K562 (cell line): ENCODE measurements at regions not wholly inside any gene's neighbourhood (a gene's known extent, or its start where the extent isn't known, plus 50 kb on each side); places are given as distances from the start of the nearest gene placed in this dataset.

Experiments
- ATAC-seq: fragments of 200-7000 bp; cut with Tn5 transposase; 3 replicates; pipeline ENCODE4 v1.9.1; 2020; ENCODE audit warnings: moderate library complexity
- BruUV-seq: library from RNA; stranded (reverse); fragments of 400-500 nt; replicated peaks from 2 replicates; lab custom pipeline; 2021; lab: Mats Ljungman, UMichigan
- CTCF ChIA-PET: fragments of 300-600 bp; formaldehyde crosslinking; extraction: SDS; loops from one replicate; lab custom pipeline; 2021; ENCODE audit warnings: low intra/inter-chr PET ratio; lab: Yijun Ruan, JAX
- POLR2A ChIA-PET: fragments of 300-600, 350-650 bp; sonication (Branson Sonifier 250); formaldehyde crosslinking; extraction: SDS; loops from one replicate; lab custom pipeline; 2021; ENCODE audit warnings: antibody characterized with exemption, inconsistent platforms; lab: Yijun Ruan, JAX
- DNase-seq, 4 experiments: peaks; one replicate each; pipeline versions ENCODE4 v3.0.0 to v3.0.0-alpha.2; 2011 to 2018; ENCODE audit warnings: low spot score in 3 of 4, mixed read lengths in 3 of 4; ENCODE audit errors: extremely low read depth in 1 of 4
- FAIRE-seq: peaks from 2 replicates; lab custom pipeline; 2011; peaks lifted over from hg19 to GRCh38; lab: Jason Lieb, UNC
- H2AFZ ChIP-seq: 2 replicates; pipeline ENCODE4 v1.6.0; 2011; ENCODE audit warnings: low read depth, low read length, control low read depth, inconsistent platforms
- H3K27ac ChIP-seq: fragments of 200-600 bp; 3 replicates; pipeline ENCODE4 v1.8.0; 2011; ENCODE audit warnings: low read depth, mild to moderate bottlenecking, control low read depth, inconsistent platforms, low read length, moderate library complexity, mixed read lengths; ENCODE audit errors: extremely low read depth
- H3K27me3 ChIP-seq, 2 experiments: fragments of 300-600 bp in 1 of 2; 2 replicates in 1 of 2; 3 replicates in 1 of 2; pipeline versions ENCODE4 v1.6.0 to v1.8.0; 2011; ENCODE audit warnings: inconsistent platforms in 2 of 2, low read length in 2 of 2, mild to moderate bottlenecking in 1 of 2, mixed read lengths in 1 of 2, moderate library complexity in 1 of 2; ENCODE audit not compliant: control insufficient read depth in 2 of 2, insufficient read depth in 2 of 2
- H3K36me3 ChIP-seq: fragments of 300-600 bp; 3 replicates; pipeline ENCODE4 v1.8.0; 2011; ENCODE audit warnings: mild to moderate bottlenecking, low read length, inconsistent platforms; ENCODE audit not compliant: control insufficient read depth, insufficient read depth
- H3K4me1 ChIP-seq, 2 experiments: fragments of 200-600 bp in 1 of 2; replicated peaks in 1 of 2; 2 replicates in 1 of 2; 3 replicates in 1 of 2; pipeline versions ENCODE4 v1.5.1 to v1.8.0; 2011; ENCODE audit warnings: inconsistent platforms in 2 of 2, low read length in 2 of 2, mild to moderate bottlenecking in 1 of 2, mixed read lengths in 1 of 2, moderate library complexity in 1 of 2; ENCODE audit not compliant: control insufficient read depth in 2 of 2, insufficient read depth in 2 of 2
- H3K4me2 ChIP-seq: 2 replicates; pipeline ENCODE4 v1.6.1; 2011; ENCODE audit warnings: low read length, control low read depth, inconsistent platforms, mixed read lengths; ENCODE audit not compliant: insufficient read depth
- H3K4me3 ChIP-seq: fragments of 200-600 bp; sonication (generic), shearing (Covaris generic); 2 replicates; pipeline ENCODE4 v1.5.1; 2016; ENCODE audit warnings: control low read depth, inconsistent platforms
- H3K79me2 ChIP-seq: fragments of 200-600 bp; 3 replicates; pipeline ENCODE4 v1.8.0; 2011; ENCODE audit warnings: low read length, inconsistent platforms; ENCODE audit not compliant: control insufficient read depth, insufficient read depth
- H3K9ac ChIP-seq, 2 experiments: 2 replicates each; pipeline versions ENCODE4 v1.6.0 to v1.6.1; 2011; ENCODE audit warnings: low read depth in 2 of 2, low read length in 2 of 2, control low read depth in 1 of 2, inconsistent platforms in 1 of 2, mild to moderate bottlenecking in 1 of 2, mixed read lengths in 1 of 2; ENCODE audit not compliant: insufficient read depth in 1 of 2
- H3K9me1 ChIP-seq: one replicate; pipeline ENCODE4 v1.6.0; 2011; ENCODE audit warnings: inconsistent platforms, mild to moderate bottlenecking, low read length, moderate library complexity; ENCODE audit not compliant: control insufficient read depth, insufficient read depth
- H3K9me3 ChIP-seq: replicated peaks from 2 replicates; pipeline ENCODE4 v1.5.1; 2011; ENCODE audit warnings: low read depth, low read length, inconsistent platforms; ENCODE audit not compliant: control insufficient read depth, insufficient read depth
- H4K20me1 ChIP-seq: replicated peaks from 2 replicates; pipeline ENCODE4 v1.6.1; 2011; ENCODE audit warnings: low read length, inconsistent platforms, mixed read lengths; ENCODE audit not compliant: control insufficient read depth, insufficient read depth
- CHD2 ChIP-seq: IDR thresholded peaks from 2 replicates; pipeline ENCODE4 v1.6.1; 2011; ENCODE audit warnings: low read depth, low read length
- ELF4 ChIP-seq: fragments of 450-650 bp; formaldehyde crosslinking; IDR thresholded peaks from 2 replicates; pipeline ENCODE4 v1.4.0; 2022; ENCODE audit warnings: missing genetic modification characterization
- HEY1 ChIP-seq: fragments of 250-450 bp; sonication (Bioruptor Pico); IDR thresholded peaks from 2 replicates; pipeline ENCODE4 v1.5.0; 2020; ENCODE audit warnings: mild to moderate bottlenecking, moderate library complexity, borderline replicate concordance
- HLTF ChIP-seq: fragments of 450-650 bp; IDR thresholded peaks from 2 replicates; pipeline ENCODE4 v1.6.1; 2016
- KLF13 ChIP-seq: fragments of 450-650 bp; IDR thresholded peaks from 2 replicates; pipeline ENCODE4 v1.6.1; 2016; ENCODE audit warnings: missing genetic modification characterization, low read depth, mild to moderate bottlenecking, missing compliant biosample characterization, moderate library complexity, borderline replicate concordance
- L3MBTL2 ChIP-seq: fragments of 450-650 bp; IDR thresholded peaks from 2 replicates; pipeline ENCODE4 v1.6.1; 2016; ENCODE audit warnings: mild to moderate bottlenecking, moderate library complexity
- RNF2 ChIP-seq: sonication (generic); IDR thresholded peaks from 2 replicates; pipeline ENCODE4 v1.6.1; 2016
- SREBF1 ChIP-seq: fragments of 150-350 bp; IDR thresholded peaks from 2 replicates; pipeline ENCODE4 v1.6.1; 2014; ENCODE audit warnings: antibody characterized with exemption, low read depth, low read length, borderline replicate concordance
- TAF15 ChIP-seq: fragments of 200-400 bp; formaldehyde crosslinking; IDR thresholded peaks from 2 replicates; pipeline ENCODE4 v1.6.1; 2017; ENCODE audit warnings: mild to moderate bottlenecking, low read depth, low read length, moderate library complexity
- ZNF165 ChIP-seq: fragments of 250-450 bp; sonication (Bioruptor Pico); IDR thresholded peaks from 2 replicates; pipeline ENCODE4 v1.4.0; 2020; ENCODE audit warnings: borderline replicate concordance
- ZNF347 ChIP-seq: fragments of 450-650 bp; formaldehyde crosslinking; IDR thresholded peaks from 2 replicates; pipeline ENCODE4 v1.4.0; 2020; ENCODE audit warnings: low read depth, mild to moderate bottlenecking, moderate library complexity
- ZNF785 ChIP-seq: fragments of 250-450 bp; sonication (Bioruptor Pico); IDR thresholded peaks from 2 replicates; pipeline ENCODE4 v1.4.0; 2020; ENCODE audit warnings: mild to moderate bottlenecking
- WGBS: fragments of 100-300 bp; shearing (Covaris generic); methylation state at CpG from one replicate; pipeline ENCODE4 v1.1.6; 2016; ENCODE audit warnings: low coverage, mixed read lengths; ENCODE audit not compliant: insufficient coverage; ENCODE audit errors: missing lambda C conversion rate; 5-methylcytosine and 5-hydroxymethylcytosine counted together
- in situ Hi-C: fragments of 300-500 bp; cut with MboI; formaldehyde crosslinking; loops from 4 replicates; pipeline ENCODE4 v1.15.0; 2018; ENCODE audit warnings: inconsistent platforms, mixed read lengths
- intact Hi-C: fragments of 100-400 bp; cut with micrococcal nuclease; formaldehyde crosslinking; loops from 2 replicates; pipeline ENCODE4 v1.14.2; 2022
- TF ChIP-seq, protein P1 (sequence below), 2 experiments: fragments of 150-350 bp in 1 of 2; IDR thresholded peaks; 2 replicates each; pipeline ENCODE4 v1.6.1; 2012 to 2016; ENCODE audit warnings: low read depth in 2 of 2, low read length in 2 of 2, mild to moderate bottlenecking in 1 of 2, moderate library complexity in 1 of 2
- TF ChIP-seq, protein P2 (sequence below): sonication (generic); formaldehyde crosslinking; IDR thresholded peaks from 2 replicates; pipeline ENCODE4 v1.8.0; 2022; ENCODE audit warnings: missing genetic modification reagents, mild to moderate bottlenecking, moderate library complexity, borderline replicate concordance
- TF ChIP-seq, protein P3 (sequence below): fragments of 250-450 bp; sonication (Bioruptor Pico); IDR thresholded peaks from 2 replicates; pipeline ENCODE4 v1.4.0; 2020; ENCODE audit warnings: mild to moderate bottlenecking, moderate library complexity, borderline replicate concordance

DNA sequence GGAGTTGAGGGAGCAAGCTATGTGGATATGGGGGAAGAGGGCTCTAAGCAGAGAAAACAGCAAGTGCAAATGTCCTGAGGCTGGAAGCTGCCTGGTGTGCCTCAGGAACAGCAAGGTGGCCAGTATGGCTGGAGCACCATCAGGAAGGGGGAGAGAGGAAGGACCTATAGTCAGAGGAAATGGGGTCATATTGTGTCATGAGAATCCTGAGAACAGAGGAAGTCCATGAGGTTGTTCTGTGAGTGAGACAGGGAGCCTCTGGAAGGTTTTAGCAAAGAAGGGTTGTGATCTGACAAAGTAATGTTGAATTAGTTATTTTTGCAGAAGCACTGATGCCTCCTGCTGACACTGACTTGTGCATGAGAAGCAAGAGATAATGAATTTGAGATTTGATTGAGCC, 204.3 kb downstream of the PTEN start (continued):
- TF ChIP-seq, protein P1, sequence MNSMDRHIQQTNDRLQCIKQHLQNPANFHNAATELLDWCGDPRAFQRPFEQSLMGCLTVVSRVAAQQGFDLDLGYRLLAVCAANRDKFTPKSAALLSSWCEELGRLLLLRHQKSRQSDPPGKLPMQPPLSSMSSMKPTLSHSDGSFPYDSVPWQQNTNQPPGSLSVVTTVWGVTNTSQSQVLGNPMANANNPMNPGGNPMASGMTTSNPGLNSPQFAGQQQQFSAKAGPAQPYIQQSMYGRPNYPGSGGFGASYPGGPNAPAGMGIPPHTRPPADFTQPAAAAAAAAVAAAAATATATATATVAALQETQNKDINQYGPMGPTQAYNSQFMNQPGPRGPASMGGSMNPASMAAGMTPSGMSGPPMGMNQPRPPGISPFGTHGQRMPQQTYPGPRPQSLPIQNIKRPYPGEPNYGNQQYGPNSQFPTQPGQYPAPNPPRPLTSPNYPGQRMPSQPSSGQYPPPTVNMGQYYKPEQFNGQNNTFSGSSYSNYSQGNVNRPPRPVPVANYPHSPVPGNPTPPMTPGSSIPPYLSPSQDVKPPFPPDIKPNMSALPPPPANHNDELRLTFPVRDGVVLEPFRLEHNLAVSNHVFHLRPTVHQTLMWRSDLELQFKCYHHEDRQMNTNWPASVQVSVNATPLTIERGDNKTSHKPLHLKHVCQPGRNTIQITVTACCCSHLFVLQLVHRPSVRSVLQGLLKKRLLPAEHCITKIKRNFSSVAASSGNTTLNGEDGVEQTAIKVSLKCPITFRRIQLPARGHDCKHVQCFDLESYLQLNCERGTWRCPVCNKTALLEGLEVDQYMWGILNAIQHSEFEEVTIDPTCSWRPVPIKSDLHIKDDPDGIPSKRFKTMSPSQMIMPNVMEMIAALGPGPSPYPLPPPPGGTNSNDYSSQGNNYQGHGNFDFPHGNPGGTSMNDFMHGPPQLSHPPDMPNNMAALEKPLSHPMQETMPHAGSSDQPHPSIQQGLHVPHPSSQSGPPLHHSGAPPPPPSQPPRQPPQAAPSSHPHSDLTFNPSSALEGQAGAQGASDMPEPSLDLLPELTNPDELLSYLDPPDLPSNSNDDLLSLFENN (IDR thresholded peaks at IDR 0.05; ENCODE audit: low read depth in 2 of 2, low read length in 2 of 2): no peak
- TF ChIP-seq CHD2: no peak
- TF ChIP-seq HLTF: no peak
- no peak for TF ChIP-seq ZNF785

DNA sequence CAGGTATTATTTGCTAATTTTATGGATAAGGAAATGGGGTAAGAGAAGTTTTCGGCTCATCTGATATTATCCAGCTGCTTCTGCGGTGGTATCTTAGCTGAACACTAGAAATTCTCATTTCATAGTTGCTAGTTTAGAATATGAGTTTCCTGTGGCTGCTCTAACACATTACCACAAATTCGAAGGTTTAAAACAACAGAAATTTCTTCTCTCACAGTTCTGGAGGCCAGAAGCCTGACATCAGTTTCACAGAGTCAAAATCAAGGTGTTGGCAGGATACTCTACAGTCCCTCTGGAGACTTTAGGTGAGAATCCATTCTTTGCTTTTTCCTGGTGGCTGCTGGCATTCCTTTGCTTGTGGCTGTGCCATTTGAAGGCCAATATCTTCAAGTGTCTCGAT, 205.9 kb downstream of the PTEN start:
- ATAC-seq (no peak), DNase-seq (no peak), FAIRE-seq (no peak)
- H3K9me1 ChIP-seq: no peaks in the 10 kb centered on the region
- H3K79me2 ChIP-seq: no peaks in the 10 kb centered on the region
- no peak overlapping the region for H3K9ac ChIP-seq
- no peaks in the 10 kb centered on the region for H3K36me3 ChIP-seq
- WGBS: 0% methylated on average over 4 of the region's 4 CpGs
- H3K4me3 ChIP-seq: no peak overlapping the region
- H3K27ac ChIP-seq: no peak overlapping the region
- POLR2A ChIA-PET: interaction anchor here (1.4 kb wide), 1 partner anchor 13 kb away, joined by 5 read pairs; no protein-coding TSS in a partner anchor
- no peaks in the 10 kb centered on the region for H4K20me1 ChIP-seq
- intact Hi-C loops: no loop called here
- CTCF ChIA-PET: no interaction called here
- H3K4me2 ChIP-seq: no peak overlapping the region
- peaks cover 0 to 9% of the 10 kb centered on the region in 2 experiments; a peak in 2 of 5 replicates for H3K27me3 ChIP-seq
- no peaks in the 10 kb centered on the region; a peak in 1 of 5 replicates for H3K4me1 ChIP-seq
- H3K9me3 ChIP-seq: no peaks in the 10 kb centered on the region
- in situ Hi-C loops: no loop called here
- BruUV-seq: no TSS peak
- H2AFZ ChIP-seq: no peak overlapping the region
- TF ChIP-seq ELF4 (CRISPR knock-in tag) (no peak), ZNF347 (no peak), KLF13 (no peak), TAF15 (no peak), L3MBTL2 (no peak), RNF2 (no peak), SREBF1 (no peak), ZNF165 (CRISPR knock-in tag) (no peak), HEY1 (CRISPR knock-in tag) (no peak)
- TF ChIP-seq, protein P2, sequence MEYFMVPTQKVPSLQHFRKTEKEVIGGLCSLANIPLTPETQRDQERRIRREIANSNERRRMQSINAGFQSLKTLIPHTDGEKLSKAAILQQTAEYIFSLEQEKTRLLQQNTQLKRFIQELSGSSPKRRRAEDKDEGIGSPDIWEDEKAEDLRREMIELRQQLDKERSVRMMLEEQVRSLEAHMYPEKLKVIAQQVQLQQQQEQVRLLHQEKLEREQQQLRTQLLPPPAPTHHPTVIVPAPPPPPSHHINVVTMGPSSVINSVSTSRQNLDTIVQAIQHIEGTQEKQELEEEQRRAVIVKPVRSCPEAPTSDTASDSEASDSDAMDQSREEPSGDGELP (CRISPR knock-in tag): no peak
- TF ChIP-seq, protein P3, sequence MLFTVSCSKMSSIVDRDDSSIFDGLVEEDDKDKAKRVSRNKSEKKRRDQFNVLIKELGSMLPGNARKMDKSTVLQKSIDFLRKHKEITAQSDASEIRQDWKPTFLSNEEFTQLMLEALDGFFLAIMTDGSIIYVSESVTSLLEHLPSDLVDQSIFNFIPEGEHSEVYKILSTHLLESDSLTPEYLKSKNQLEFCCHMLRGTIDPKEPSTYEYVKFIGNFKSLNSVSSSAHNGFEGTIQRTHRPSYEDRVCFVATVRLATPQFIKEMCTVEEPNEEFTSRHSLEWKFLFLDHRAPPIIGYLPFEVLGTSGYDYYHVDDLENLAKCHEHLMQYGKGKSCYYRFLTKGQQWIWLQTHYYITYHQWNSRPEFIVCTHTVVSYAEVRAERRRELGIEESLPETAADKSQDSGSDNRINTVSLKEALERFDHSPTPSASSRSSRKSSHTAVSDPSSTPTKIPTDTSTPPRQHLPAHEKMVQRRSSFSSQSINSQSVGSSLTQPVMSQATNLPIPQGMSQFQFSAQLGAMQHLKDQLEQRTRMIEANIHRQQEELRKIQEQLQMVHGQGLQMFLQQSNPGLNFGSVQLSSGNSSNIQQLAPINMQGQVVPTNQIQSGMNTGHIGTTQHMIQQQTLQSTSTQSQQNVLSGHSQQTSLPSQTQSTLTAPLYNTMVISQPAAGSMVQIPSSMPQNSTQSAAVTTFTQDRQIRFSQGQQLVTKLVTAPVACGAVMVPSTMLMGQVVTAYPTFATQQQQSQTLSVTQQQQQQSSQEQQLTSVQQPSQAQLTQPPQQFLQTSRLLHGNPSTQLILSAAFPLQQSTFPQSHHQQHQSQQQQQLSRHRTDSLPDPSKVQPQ (CRISPR knock-in tag): no peak
